Panc1 (cell line): ENCODE measurements at regions not wholly inside any gene's neighbourhood (a gene's known extent, or its start where the extent isn't known, plus 50 kb on each side); places are given as distances from the start of the nearest gene placed in this dataset.

Experiments
- ATAC-seq: fragments of 200-7000 bp; cut with Tn5 transposase; 2 replicates; pipeline ENCODE4 v1.9.1; 2020; ENCODE audit warnings: mild to moderate bottlenecking, moderate library complexity
- BruUV-seq: library from RNA; stranded (reverse); fragments of 400-500 nt; replicated peaks from 2 replicates; lab custom pipeline; 2021; lab: Mats Ljungman, UMichigan
- CTCF ChIA-PET: fragments of 300-600 bp; sonication (Branson Sonifier 250); formaldehyde crosslinking; loops from one replicate; lab custom pipeline; 2022; ENCODE audit warnings: antibody characterized with exemption; lab: Charles Lee
- POLR2A ChIA-PET: fragments of 300-600 bp; sonication (Branson Sonifier 250); formaldehyde crosslinking; loops from one replicate; lab custom pipeline; 2022; ENCODE audit warnings: antibody characterized with exemption; lab: Charles Lee
- DNase-seq: peaks from one replicate; pipeline ENCODE4 v3.0.0-alpha.2; 2010; ENCODE audit warnings: low read depth, low spot score
- H3K27ac ChIP-seq: 2 replicates; pipeline ENCODE4 v1.5.1; 2011; ENCODE audit warnings: mild to moderate bottlenecking, low read length, inconsistent platforms
- H3K27me3 ChIP-seq: fragments of 200-500 bp; sonication (Bioruptor generic); 2 replicates; pipeline ENCODE4 v1.6.0; 2014; ENCODE audit warnings: low read length, inconsistent platforms; ENCODE audit not compliant: control insufficient read depth, insufficient read depth
- H3K36me3 ChIP-seq: fragments of 200-500 bp; sonication (Bioruptor generic); 2 replicates; pipeline ENCODE4 v1.5.1; 2014; ENCODE audit warnings: inconsistent platforms, mild to moderate bottlenecking, low read length, moderate library complexity; ENCODE audit not compliant: control insufficient read depth, insufficient read depth
- H3K4me1 ChIP-seq: 2 replicates; pipeline ENCODE4 v1.5.1; 2011; ENCODE audit warnings: inconsistent platforms, mild to moderate bottlenecking, low read length, moderate library complexity; ENCODE audit not compliant: control insufficient read depth, insufficient read depth
- H3K4me3 ChIP-seq, 2 experiments: 2 replicates each; pipeline ENCODE4 v1.5.1; 2011 to 2012; ENCODE audit warnings: low read depth in 2 of 2, low read length in 2 of 2, mild to moderate bottlenecking in 2 of 2, inconsistent platforms in 1 of 2, moderate library complexity in 1 of 2
- H3K9me3 ChIP-seq: fragments of 200-500 bp; sonication (Bioruptor generic); 2 replicates; pipeline ENCODE4 v1.5.1; 2014; ENCODE audit warnings: low read depth, mild to moderate bottlenecking, inconsistent platforms, low read length, moderate library complexity; ENCODE audit not compliant: control insufficient read depth, insufficient read depth
- CTCF ChIP-seq: fragments of 450-650 bp; IDR thresholded peaks from 2 replicates; pipeline ENCODE4 v1.5.1; 2017; ENCODE audit warnings: mild to moderate bottlenecking
- POLR2AphosphoS5 ChIP-seq: IDR thresholded peaks from 2 replicates; pipeline ENCODE4 v1.6.1; 2012; ENCODE audit warnings: mild to moderate bottlenecking, low read depth, low read length, moderate library complexity
- REST ChIP-seq, 2 experiments: IDR thresholded peaks; 2 replicates each; pipeline ENCODE4 v1.6.1; 2011 to 2012; ENCODE audit warnings: low read depth in 2 of 2, control low read depth in 1 of 2, low read length in 1 of 2, mild to moderate bottlenecking in 1 of 2, moderate library complexity in 1 of 2; ENCODE audit not compliant: insufficient read depth in 1 of 2
- SIN3A ChIP-seq: IDR thresholded peaks from 2 replicates; pipeline ENCODE4 v1.6.1; 2012; ENCODE audit warnings: low read depth, mild to moderate bottlenecking, low read length, moderate library complexity, borderline replicate concordance; ENCODE audit not compliant: insufficient read depth
- TCF7L2 ChIP-seq: IDR thresholded peaks from 2 replicates; pipeline ENCODE4 v1.6.1; 2011; ENCODE audit warnings: mild to moderate bottlenecking, low read depth, low read length, inconsistent platforms
- in situ Hi-C: cut with HindIII; loops from 2 replicates; pipeline ENCODE4 v1.10.0; 2016; ENCODE audit warnings: low sequenced_read_pairs, low pct_unique_long_range_greater_than_20kb
- intact Hi-C: fragments of 100-400 bp; cut with micrococcal nuclease; formaldehyde crosslinking; loops from one replicate; pipeline ENCODE4 v1.10.0; 2022; ENCODE audit not compliant: unreplicated experiment

GRCh38 chr18:35861367-35862118, 110.9 kb upstream of the RMP24 start:
- ChIA-PET CTCF (no interaction called here), POLR2A (interaction anchor here (0.6 kb wide), 1 partner anchor 65 kb away, joined by 4 read pairs; no protein-coding TSS in a partner anchor)
- no TSS peak for BruUV-seq
- no peaks in the 10 kb centered on the region for H3K4me1 ChIP-seq
- no peak overlapping the region for H3K4me3 ChIP-seq
- no peak overlapping the region for H3K27ac ChIP-seq
- in situ Hi-C loops (no loop called here), intact Hi-C loops (no loop called here)
- DNase-seq (no peak), ATAC-seq (no peak)
- TF ChIP-seq SIN3A (no peak), TCF7L2 (no peak), POLR2AphosphoS5 (no peak), REST (IDR thresholded peaks at IDR 0.05; ENCODE audit: insufficient read depth in 1 of 2, low read depth in 2 of 2, low read length in 1 of 2) (no peak), CTCF (no peak)
- no peaks in the 10 kb centered on the region for H3K9me3 ChIP-seq
- H3K36me3 ChIP-seq: no peaks in the 10 kb centered on the region
- no peaks in the 10 kb centered on the region for H3K27me3 ChIP-seq

- H3K4me1 ChIP-seq: no peaks in the 10 kb centered on the region
- no peak overlapping the region for H3K4me3 ChIP-seq
- no peaks in the 10 kb centered on the region for H3K9me3 ChIP-seq
- ChIA-PET POLR2A (no interaction called here), CTCF (no interaction called here)
- DNase-seq: no peak
- BruUV-seq: no TSS peak
- ATAC-seq: no peak
- in situ Hi-C loops: no loop called here
- H3K27ac ChIP-seq: no peak overlapping the region
- TF ChIP-seq REST (IDR thresholded peaks at IDR 0.05; ENCODE audit: insufficient read depth in 1 of 2, low read depth in 2 of 2, low read length in 1 of 2) (no peak), SIN3A (no peak), POLR2AphosphoS5 (no peak), TCF7L2 (no peak), CTCF (no peak)
- intact Hi-C loops: no loop called here
- no peaks in the 10 kb centered on the region for H3K27me3 ChIP-seq
- H3K36me3 ChIP-seq: no peaks in the 10 kb centered on the region
Measured at GRCh38 chr18:35862119-35862640, 110.3 kb upstream of the RMP24 start.
